HEK293T (cell line): ENCODE measurements at regions not wholly inside any gene's neighbourhood (a gene's known extent, or its start where the extent isn't known, plus 50 kb on each side); places are given as distances from the start of the nearest gene placed in this dataset.

ENCODE experiments used
- FOXM1 ChIP-seq: fragments of 450-650 bp; IDR thresholded peaks from 2 replicates; pipeline ENCODE4 v1.6.1; 2017; ENCODE audit warnings: mild to moderate bottlenecking, borderline replicate concordance
- L3MBTL2 ChIP-seq: fragments of 450-650 bp; conservative IDR thresholded peaks from 2 replicates; pipeline ENCODE4 v1.6.1; 2016; ENCODE audit warnings: mild to moderate bottlenecking

DNA sequence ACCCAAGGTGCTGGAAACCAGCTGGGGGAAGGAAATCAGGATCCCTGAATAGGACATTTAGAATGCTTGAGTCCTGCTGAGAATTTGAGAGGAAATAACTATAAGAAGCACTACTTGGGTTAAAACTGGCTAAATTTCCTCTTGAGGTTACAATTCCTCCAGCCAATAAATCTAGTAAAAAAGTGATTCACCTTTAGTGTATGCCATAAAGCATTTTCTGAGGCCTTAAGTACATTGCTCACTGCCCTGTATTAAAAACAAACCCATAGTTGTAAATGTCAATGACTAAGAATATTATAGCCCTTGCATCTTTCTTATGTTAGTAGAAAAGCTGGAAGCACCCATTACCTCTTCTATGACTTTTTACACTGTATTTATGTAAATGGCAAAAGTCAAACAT is 634.7 kb upstream of the ARRDC3 start:
- no peak for TF ChIP-seq FOXM1
- no peak for TF ChIP-seq L3MBTL2
